GM21360 (cell line): ENCODE measurements at regions not wholly inside any gene's neighbourhood (a gene's known extent, or its start where the extent isn't known, plus 50 kb on each side); places are given as distances from the start of the nearest gene placed in this dataset.
"Not testable (repeated sequence)": the region's sequence is repeated elsewhere in the genome, so short reads cannot be mapped to it uniquely, and the experiment has no call there.

ENCODE experiments used
- ATAC-seq: cut with Tn5 transposase; IDR thresholded peaks from one replicate; pipeline ENCODE4 v1.9.1; 2021; ENCODE audit warnings: mild to moderate bottlenecking, moderate library complexity; ENCODE audit not compliant: unreplicated experiment

DNA sequence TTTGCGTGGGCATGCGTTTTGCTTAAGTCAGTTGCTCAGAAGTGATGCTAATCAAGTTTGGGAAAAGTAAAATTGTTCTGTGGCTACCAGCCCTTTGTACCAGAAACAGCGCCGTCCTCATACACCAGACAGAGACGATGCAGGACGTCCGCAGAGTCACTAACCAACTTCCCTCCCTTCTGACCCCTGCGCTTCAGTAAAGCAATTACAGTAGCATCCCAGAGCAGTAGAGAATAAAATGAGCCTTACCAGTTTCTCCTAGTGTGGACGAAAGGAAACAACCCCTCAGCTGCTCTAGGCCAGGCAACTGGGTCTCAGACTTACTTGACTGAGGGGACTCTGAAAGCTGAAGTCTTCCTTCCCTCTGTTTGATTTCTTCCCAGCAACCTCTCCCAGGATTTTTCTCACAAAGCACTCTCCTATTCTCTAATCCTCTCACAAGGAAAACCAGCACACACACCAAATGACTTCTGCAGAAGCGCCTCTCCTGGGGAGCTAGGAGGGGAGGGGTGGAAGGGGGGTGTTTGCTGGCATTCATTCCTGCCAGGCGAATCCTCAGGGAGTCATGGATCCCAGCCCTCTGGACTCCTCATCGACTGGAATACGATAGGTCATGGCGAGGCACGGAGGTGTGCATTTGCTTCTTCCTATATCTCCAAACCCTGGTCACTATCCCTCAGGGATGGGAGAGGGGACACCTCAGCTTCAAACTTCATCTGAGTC is 56.0 kb upstream of the MID1 start:
- no peak for ATAC-seq

DNA sequence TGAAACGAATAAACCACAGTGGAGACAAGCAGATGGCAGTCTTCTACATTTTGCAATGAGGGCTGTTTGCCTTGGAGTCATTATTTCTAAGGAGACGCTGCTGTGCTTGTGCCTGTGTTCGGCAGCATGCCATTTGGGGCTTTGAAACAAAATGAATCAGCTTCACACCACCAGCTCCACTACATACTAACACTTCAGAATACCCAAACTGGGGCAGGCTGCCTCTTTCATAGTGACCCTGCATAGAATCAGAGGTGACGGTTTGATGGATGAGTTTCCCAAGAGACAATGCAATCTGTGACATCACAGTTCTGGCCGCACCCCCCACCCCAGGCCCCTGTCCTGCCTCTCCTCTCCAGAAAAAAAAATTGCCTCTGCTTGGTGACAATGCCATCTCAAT is 57.1 kb upstream of the MID1 start:
- no peak for ATAC-seq

DNA sequence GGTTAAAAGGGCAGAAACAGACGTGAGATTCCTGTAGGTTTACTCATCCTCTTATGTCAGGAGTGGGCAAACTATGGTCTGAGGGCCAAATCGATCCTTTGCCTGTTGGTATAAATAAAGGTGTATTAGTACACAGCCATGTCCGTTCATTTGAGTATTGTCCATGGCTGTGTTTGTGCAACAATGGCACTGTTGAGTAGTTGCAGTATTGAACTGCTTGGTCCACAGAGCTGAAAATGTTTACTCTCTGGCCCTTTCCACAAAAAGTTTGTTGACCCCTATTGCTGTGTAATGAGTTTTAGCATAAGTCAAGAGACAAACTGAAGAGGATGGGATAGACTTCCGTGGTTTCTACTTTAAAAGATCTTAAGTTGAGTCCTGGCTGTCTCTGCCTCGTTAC is 59.0 kb upstream of the MID1 start:
- no peak for ATAC-seq

DNA sequence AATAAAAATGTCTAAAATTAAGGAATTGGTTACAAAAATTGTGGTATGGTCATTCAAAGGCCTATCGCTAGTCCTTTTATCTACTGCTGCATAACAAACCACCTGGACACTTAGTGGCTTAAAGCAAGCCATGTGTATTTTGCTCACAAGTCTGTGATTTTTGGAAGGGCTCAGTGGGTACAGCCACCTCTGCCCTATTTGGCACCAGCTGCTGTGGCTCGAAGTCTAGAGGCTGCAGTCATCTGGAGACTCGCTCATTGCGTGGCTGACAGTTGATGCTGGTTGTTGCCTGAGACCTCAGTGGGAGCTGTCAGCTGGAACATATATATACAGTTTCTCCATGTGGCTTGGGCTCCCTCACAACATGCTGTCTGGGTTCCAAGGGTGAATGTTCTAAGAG is 60.8 kb upstream of the MID1 start:
- no peak for ATAC-seq

DNA sequence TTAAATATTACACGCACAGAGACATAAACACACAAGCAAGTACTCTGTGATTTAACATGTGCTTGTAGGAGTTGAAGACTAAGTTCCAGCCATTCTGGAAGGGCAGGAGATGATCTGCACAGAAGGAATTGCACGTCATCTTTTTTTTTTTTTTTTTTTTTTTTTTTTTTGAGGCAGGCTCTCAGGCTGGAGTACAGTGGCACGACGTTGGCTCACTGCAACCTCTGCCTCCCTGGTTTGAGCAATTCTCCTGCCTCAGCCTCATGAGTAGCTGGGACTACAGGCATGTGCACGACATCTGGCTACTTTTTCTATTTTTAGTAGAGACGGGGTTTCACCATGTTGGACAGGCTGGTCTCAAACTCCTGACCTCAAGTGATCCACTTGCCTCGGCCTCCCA is 63.2 kb upstream of the MID1 start:
- ATAC-seq, result not testable (repeated sequence)

DNA sequence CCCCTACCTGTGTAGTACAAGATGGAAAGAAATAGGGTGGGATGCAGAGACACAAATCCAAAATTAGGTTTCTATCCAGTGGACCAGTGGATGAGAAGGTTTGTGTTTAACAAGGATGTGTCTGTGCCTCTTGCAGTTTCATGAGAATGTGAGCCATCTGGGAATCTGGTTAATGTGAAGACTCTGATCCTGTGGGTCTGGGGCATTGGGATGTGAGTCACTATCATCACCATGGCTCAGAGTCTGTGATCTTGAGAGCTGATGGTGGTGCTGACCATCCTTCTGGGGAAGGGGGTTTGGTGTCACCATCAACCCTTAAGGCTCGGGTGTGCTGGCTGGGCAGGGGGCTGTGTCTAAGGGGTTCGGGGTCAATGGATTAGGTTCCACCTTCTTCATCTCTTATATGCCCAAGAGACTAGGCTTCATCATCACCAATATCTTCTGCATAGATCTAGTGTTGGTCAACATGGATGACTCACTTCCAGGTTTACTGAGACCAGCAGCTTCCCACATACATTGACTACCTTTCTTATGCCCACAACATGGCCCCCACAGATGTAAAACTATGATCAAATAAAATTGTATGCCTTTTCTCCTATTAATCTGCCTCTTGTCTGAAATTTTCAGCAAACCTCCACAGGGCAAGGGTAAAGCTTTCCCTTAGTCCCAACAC is 65.7 kb upstream of the MID1 start:
- no peak for ATAC-seq

DNA sequence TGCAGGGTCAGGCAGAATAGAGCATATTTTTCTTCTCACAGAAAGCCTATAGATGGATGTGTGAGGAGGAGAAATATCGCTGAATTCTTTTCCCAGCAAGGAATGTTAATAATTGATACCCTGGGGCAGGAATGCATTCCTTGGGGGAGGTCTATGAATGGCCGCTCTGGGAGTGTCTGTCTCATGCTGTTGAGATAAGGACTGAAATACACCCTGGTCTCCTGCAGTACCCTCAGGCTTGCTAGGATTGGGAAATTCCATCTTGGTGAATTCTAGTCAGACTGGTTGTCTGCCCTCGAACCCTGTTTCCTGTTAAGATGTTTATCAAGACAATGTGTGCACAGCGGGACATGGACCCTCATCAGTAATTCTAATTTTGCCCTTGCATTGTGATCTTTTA is 71.4 kb upstream of the MID1 start:
- not testable (repeated sequence) for ATAC-seq

DNA sequence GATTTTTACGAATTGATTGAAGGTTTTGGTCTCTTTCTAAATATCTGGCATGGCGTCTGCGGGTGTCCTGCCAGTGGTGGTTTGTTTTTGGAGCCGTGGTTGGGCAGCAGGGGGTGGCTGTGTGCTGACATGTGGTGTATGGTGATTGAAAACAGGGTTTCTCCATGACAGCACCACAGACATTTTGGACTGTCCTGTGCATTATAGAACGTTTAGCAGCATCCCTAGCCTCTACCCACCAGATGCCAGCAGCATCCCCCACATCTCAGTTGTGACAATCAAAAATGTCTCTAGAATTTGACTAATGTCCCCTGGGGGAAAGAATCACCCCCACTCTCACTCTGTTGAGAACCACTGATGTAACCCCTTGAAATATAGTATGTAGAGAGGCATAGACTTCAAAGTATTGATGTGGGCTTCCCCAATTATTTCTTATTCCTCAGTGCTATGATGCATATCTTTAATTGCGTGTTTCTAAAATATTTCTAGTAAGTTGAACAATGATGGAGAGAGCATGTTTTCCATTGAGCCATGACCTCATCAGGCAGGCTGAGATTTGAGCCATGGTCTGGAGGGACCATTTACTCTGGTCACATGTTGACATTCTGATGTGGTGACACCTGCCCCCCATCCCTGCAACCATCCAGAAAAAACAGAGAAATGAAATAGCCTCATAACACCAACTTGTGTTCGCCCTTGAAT is 77.4 kb upstream of the MID1 start:
- ATAC-seq, result no peak

DNA sequence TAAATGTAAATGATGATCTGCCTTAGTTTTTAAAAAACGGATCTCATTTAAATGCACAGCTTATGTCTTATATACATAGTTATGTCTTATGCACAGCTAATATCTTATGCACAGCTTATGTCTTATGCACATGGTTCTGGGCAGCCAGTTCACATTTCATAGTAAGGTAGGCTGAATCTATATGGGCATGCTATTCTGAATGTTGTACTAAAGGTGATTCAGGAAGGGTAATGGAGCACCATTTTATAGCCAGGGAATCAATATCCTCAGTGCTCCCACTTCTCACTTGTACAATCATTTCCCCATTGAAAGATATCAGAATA is 77.9 kb upstream of the MID1 start:
- no peak for ATAC-seq

DNA sequence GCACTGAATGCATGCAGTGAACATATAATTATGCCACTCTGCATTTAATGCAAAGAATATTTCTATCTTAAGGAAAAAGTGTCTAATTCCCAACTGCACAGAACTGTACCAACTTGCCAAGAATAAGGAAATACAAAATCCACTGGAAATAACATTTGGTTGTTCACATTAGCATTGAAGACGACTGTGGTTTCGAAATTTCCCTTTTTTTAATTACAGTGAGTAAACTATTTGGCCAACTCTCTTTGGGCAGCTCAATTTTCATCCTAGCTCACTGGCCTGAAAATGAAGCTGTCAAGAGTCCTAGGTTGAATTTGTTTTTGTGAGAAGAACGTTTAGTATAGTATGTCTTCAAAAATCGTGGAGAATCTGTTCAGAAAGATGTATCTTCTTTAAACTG is 81.6 kb upstream of the MID1 start:
- ATAC-seq, result no peak

DNA sequence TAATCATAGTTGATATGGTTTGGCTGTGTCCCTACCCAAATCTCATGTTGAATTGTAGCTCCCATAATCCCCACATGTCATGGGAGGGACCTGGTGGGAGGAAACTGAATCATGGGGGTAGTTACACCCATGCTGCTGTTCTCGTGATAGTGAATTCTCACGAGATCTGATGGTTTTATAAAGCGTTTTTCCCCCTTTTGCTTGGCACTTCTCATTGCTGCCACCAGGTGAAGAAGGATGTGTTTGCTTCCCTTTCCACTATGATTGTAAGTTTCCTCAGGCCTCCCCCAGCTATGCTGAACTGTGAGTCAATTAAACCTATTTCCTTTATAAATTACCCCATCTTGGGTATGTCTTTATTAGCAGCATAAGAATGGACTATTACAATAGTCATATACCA is 86.0 kb upstream of the MID1 start:
- ATAC-seq, result not testable (repeated sequence)

DNA sequence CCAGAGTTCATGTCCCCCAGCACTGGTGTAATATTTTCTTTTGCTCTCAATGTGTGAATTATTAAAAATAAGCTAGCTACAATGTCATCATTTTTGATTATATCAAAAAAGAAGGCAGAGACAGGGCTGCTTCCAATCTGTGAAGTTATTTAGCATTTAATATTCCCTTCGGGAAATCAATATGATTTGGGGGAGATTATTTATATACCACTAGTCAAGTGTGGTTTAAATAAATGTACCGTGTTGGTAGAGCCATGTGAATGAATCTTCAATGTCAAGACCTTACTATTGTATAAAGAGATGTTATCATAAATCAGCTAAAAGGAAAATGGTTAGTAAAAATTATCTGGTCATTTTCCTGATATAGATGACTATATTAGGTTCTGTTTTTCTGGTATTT is 87.4 kb upstream of the MID1 start:
- ATAC-seq, result no peak

DNA sequence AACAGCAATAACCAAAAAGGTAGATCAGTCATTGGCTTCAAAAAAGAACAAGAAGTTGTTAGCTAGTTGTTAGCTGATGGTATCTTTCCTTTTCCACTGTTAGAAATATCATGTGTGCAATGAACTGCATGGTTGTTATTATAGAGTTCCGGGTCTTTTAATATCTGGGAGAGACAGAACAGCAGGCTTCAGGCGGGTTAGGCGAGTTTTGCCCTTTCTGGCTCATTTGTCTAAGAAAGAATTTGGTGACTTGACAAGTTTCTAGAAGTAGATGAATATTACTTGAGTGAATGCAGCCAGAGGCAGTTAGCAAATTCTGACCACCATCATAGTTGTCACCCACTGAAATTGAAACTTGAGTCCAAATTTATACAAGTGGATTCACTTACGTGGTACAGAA is 88.9 kb upstream of the MID1 start:
- no peak for ATAC-seq

DNA sequence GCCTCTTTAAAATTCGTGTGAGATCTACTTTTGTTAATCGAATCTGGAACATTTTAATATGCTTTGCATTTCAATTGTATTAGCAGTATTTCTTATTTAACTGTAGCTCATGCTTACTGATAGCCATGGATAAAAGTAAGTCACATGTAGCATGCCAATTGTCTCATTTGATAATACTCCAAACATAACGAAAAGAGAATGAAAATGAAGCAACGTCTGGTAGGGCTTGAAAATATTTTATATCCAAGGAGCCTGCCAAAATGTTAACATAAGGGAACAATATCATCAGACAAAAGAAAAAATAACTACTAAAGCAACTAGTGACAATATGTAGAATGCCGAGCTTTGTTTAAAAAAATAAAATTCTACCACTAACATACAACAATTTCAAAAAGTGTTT is 94.1 kb upstream of the MID1 start:
- ATAC-seq, result no peak

DNA sequence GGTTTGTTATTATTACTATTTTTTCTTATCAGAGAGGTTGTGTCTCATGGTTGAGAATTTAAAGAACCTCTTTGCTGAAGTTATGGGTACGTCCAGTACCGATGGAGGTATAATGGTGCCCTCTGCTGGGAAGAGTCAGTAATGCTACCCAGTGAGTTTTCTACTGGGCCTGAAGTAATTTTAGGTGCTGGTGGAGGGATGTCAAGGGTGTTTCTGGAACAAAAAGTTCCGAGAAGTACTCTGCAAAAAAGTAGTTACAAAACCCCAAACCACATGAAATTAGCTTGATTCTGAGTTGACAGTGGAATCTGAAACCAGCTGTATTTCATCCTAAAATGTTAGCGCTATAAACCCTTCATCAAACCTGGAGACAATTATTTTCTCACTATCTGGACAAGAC is 102.5 kb upstream of the MID1 start:
- ATAC-seq, result peak; percentile 68

DNA sequence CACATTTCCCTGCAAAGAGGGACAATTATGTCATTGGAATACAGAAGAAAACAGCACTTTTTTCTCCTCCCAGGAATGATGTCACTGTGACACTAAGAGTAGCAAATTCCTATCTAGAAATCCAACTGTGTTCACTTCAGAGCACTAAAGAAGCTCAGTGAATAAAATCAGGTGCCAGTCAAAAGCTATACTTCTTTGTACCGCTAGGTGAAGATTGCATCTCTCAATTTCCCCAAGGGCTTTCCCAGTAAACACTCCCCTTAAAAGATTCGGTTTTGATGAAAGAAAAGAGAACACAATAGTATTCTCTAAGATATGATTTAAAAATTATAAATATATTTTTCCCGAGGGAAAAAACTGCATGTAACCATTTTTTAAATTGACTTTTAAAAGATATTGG is 104.7 kb upstream of the MID1 start:
- peak; percentile 77 for ATAC-seq

DNA sequence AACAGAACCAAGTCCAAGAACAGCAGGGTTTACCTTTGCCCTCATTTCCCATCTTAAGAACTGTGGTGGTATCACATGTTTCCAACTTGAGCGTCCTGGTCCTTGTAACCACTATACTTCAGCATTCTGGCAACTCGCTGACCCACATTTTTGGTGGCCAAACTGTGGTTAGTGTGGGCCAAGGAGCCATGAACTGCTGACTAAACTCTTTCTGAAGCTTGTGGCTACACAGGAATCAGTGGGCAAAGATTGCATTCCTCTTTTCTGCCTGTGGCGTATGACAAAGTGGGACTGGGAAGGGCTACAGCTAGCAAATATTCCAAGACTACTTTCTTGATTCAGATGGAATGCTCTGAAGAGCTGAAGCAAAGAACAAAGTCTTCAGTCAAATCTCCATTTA is 106.3 kb upstream of the MID1 start:
- ATAC-seq, result no peak

DNA sequence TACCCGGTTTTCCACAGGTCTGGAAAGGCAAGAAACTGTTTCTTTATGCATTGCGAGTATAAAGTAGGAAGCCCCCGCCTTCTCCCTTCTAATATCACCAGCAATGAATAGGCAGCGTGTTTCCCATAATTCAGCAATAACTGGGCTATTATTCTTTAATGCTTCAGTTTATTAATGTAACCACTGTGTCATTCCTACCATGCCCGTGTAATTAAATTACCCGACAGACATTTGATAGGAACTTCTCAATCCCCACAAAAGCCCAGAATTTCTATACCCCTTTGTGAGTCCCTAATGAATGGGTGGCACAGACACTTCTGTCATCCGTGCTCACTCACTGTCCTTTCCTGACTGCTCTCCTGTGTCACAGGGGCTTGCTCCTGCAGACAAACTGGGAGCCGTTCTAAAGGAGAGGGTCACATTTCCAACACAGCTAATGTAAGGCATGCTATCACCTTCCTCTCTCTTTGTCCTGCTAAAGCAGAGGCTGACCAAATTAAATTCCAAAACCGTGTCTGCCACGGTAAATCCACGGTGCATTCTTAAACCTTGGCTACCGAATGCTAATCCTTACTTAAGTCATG is 108.5 kb upstream of the MID1 start:
- ATAC-seq, result no peak

DNA sequence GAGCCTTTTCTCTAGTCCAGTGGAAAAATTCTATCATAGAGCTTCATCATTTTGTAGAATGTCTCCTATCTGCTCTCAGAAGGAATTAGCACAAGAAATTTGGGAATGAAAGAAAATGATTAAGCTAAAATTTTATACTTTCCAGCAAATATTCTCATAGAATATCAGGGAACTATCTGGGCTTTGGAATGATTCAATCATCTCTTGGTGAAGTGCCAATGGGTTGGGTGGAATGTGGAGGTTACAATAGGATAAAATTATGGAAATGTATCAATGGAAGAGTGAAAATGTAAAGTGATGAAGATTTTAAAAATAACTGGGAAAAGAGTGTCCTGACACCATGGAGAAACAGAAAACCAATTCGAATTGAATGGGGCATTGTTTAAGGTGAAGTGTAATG is 119.0 kb upstream of the MID1 start:
- no peak for ATAC-seq

DNA sequence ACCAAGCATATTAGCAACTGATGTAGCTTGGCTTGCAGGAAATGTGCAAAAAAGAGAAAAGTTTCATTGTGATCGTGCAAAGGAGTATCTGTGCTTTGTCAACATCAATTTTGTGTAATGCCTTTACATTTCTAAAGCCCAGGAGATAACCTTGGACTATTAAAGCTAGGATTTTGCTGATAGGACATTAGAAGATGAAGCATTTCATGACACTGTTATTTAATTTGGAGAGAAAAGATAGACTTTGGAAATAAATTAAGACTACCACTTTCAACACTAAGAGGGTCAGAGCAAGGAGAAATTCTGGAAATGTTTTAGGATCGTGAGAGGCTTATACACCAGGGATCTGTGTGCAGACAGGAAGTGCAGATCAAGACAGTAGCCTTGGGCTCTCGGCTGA is 120.6 kb upstream of the MID1 start:
- no peak for ATAC-seq

DNA sequence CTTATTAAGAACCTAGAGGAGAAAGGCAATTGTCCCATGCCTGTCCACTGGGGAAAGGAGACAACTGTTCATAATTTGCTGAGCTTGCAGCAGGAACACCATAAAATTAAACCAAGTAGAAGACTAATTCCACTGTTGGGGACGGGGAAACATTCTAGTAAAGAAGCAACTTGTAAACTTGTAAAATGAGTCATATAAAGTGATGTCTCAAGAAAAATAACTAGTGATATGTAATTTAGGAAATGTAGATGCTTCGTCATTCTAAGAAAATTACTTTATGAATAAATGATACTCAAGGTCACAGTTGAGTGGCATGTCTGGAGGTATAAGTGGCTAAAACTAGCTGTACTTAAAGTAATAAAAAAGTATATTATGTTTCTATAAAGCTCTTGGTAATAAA is 121.2 kb upstream of the MID1 start:
- no peak for ATAC-seq

DNA sequence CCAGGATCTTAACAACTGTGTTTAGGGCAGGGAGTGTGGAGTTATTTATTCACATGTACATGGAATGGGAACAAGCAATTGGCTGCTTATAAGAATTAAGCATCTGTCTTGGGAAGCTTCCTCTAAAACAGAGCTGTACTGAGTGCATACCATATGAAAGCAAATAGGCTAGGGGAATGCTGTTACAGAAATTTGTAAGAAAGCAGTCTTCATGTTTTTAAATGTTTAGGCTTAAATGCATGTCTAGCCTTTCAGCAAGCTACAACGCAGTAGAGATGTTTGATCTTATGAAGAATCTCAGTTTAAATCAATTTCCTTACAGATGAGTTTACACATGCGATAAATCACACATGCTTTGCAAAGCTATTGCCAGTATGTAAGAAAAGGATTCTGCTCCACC is 123.1 kb upstream of the MID1 start:
- no peak for ATAC-seq
